ENCODE measurements at regions not wholly inside any gene's neighbourhood (a gene's known extent, or its start where the extent isn't known, plus 50 kb on each side); places are given as distances from the start of the nearest gene placed in this dataset.

DNA sequence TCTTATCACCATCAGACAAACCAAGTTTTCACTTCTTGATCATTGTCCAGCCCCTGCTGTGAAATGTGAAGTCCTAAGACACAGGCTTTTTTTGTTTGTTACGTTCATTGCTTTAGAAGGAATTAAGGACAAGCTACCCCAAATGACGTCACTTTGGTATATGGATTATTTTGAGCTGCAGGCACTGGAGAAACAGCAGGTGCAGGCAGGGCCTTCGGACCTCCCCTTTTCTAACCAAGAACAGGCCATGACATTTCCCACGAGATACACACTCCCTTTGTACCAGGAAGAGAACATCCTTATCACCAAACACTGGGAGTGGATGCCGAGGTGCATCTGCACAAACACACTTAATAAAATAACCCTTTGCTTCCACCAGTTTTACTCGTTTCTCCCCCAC lies 418.0 kb upstream of the SULF2 start:
- Histone ChIP-seq H3K36me3 (ENCODE audit: insufficient read depth, low read length) (no peaks in the 10 kb centered on the region), H3K9me3 (ENCODE audit: insufficient read depth, low read depth, low read length) (peaks cover 5% of the 10 kb centered on the region; the same call in 1 of the 2 replicates), H3K4me3 (ENCODE audit: low read length, poor library complexity, severe bottlenecking) (no peak overlapping the region), H3K9me2 (replicated peaks; ENCODE audit: low read depth, low read length) (no peaks in the 10 kb centered on the region), H2AFZ (ENCODE audit: low read length) (no peak overlapping the region), H3K79me2 (ENCODE audit: insufficient read depth, low read length) (no peaks in the 10 kb centered on the region), H3F3A (ENCODE audit: low read depth) (no peaks in the 10 kb centered on the region), H4K20me1 (ENCODE audit: insufficient read depth, low read length, poor library complexity, severe bottlenecking) (no peaks in the 10 kb centered on the region), H3K4me2 (ENCODE audit: low read depth, low read length, poor library complexity, severe bottlenecking) (no peak overlapping the region), H3K9ac (ENCODE audit: low read depth, low read length, poor library complexity, severe bottlenecking) (no peak overlapping the region), H3K4me1 (ENCODE audit: insufficient read depth, low read length, poor library complexity, severe bottlenecking) (no peaks in the 10 kb centered on the region), H3K27me3 (ENCODE audit: insufficient read depth, low read length, poor library complexity, severe bottlenecking) (no peaks in the 10 kb centered on the region)
- TF ChIP-seq EZH2phosphoT487 (IDR thresholded peaks at IDR 0.05; ENCODE audit: borderline replicate concordance) (no peak), CTCF (conservative IDR thresholded peaks at IDR 0.05; ENCODE audit: low read length) (no peak)

DNA sequence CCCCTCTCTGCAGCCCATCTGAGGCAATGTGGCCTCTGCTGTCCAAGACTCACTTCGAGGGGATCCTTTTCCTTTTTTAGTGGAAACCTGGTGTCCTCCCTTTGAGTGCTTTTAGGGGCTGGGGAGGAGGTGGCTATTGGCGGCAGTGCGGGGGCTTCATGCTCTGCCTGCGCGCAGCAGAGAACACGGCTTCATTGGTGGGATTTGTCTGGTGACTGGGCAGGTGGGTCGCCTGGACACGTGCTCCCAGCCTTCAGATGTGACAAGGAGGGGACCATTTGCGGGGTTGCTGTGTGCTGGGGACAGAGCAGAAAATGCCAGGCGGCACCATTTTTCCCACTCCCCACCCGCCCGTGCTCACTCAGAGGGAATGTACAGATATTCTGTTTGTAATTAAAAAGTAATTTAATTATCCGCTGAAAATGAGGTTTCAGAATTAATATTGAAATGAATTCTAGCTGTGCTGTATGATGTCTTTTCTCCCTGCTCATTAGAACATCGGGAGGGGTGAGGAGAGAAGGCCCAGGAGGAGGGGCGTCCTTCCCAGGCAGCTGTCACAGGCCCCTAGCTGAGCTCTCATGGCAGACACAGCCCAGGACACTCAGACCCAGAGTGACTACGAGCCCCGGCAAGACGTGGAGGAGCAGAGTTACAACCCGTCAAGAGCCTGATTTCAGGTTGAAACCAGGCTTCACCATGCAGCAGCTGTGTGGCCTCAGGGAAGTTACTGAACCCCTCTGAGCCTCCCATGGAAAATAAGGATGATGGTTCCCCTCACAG lies 417.2 kb upstream of the SULF2 start:
- Histone ChIP-seq H3K9me3 (ENCODE audit: insufficient read depth, low read depth, low read length) (peaks cover 5% of the 10 kb centered on the region; the same call in 1 of the 2 replicates), H3K4me1 (ENCODE audit: insufficient read depth, low read length, poor library complexity, severe bottlenecking) (no peaks in the 10 kb centered on the region), H4K20me1 (ENCODE audit: insufficient read depth, low read length, poor library complexity, severe bottlenecking) (no peaks in the 10 kb centered on the region), H3K36me3 (ENCODE audit: insufficient read depth, low read length) (no peaks in the 10 kb centered on the region), H3K4me3 (ENCODE audit: low read length, poor library complexity, severe bottlenecking) (no peak overlapping the region), H3K9ac (ENCODE audit: low read depth, low read length, poor library complexity, severe bottlenecking) (no peak overlapping the region), H3F3A (ENCODE audit: low read depth) (no peaks in the 10 kb centered on the region), H3K27me3 (ENCODE audit: insufficient read depth, low read length, poor library complexity, severe bottlenecking) (no peaks in the 10 kb centered on the region), H3K79me2 (ENCODE audit: insufficient read depth, low read length) (no peaks in the 10 kb centered on the region), H3K4me2 (ENCODE audit: low read depth, low read length, poor library complexity, severe bottlenecking) (no peak overlapping the region), H2AFZ (ENCODE audit: low read length) (no peak overlapping the region), H3K9me2 (replicated peaks; ENCODE audit: low read depth, low read length) (no peaks in the 10 kb centered on the region)
- no peak for TF ChIP-seq CTCF (conservative IDR thresholded peaks at IDR 0.05; ENCODE audit: low read length)
- TF ChIP-seq EZH2phosphoT487 (IDR thresholded peaks at IDR 0.05; ENCODE audit: borderline replicate concordance): no peak

- Histone ChIP-seq H3K9me3 (ENCODE audit: insufficient read depth, low read depth, low read length) (peaks cover 8% of the 10 kb centered on the region; the same call in 1 of the 2 replicates), H3K36me3 (ENCODE audit: insufficient read depth, low read length) (no peaks in the 10 kb centered on the region), H3K4me1 (ENCODE audit: insufficient read depth, low read length, poor library complexity, severe bottlenecking) (no peaks in the 10 kb centered on the region), H3K79me2 (ENCODE audit: insufficient read depth, low read length) (no peaks in the 10 kb centered on the region), H3F3A (ENCODE audit: low read depth) (no peaks in the 10 kb centered on the region), H2AFZ (ENCODE audit: low read length) (no peak overlapping the region), H3K9ac (ENCODE audit: low read depth, low read length, poor library complexity, severe bottlenecking) (no peak overlapping the region), H3K4me2 (ENCODE audit: low read depth, low read length, poor library complexity, severe bottlenecking) (no peak overlapping the region), H4K20me1 (ENCODE audit: insufficient read depth, low read length, poor library complexity, severe bottlenecking) (no peaks in the 10 kb centered on the region), H3K9me2 (replicated peaks; ENCODE audit: low read depth, low read length) (no peaks in the 10 kb centered on the region), H3K4me3 (ENCODE audit: low read length, poor library complexity, severe bottlenecking) (no peak overlapping the region), H3K27me3 (ENCODE audit: insufficient read depth, low read length, poor library complexity, severe bottlenecking) (no peaks in the 10 kb centered on the region)
- TF ChIP-seq CTCF (conservative IDR thresholded peaks at IDR 0.05; ENCODE audit: low read length): no peak
- no peak for TF ChIP-seq EZH2phosphoT487 (IDR thresholded peaks at IDR 0.05; ENCODE audit: borderline replicate concordance)
These were observed 416.6 kb upstream of the SULF2 start for GRCh38 chr20:48201885-48202284.
